Epithelial cell of esophagus (primary cell): ENCODE measurements at regions not wholly inside any gene's neighbourhood (a gene's known extent, or its start where the extent isn't known, plus 50 kb on each side); places are given as distances from the start of the nearest gene placed in this dataset.

Source experiments
- DNase-seq: peaks from one replicate; pipeline ENCODE4 v3.0.0; 2010; ENCODE audit warnings: low read depth
- H3K4me3 ChIP-seq: 2 replicates; pipeline ENCODE4 v1.5.1; 2011; ENCODE audit warnings: mild to moderate bottlenecking, low read length, control low read depth
- CTCF ChIP-seq: IDR thresholded peaks from 2 replicates; pipeline ENCODE4 v1.5.1; 2011; ENCODE audit warnings: low read depth, mild to moderate bottlenecking, low read length, control low read depth, inconsistent platforms; ENCODE audit not compliant: insufficient read depth; ENCODE audit errors: missing control alignments

GRCh38 chr20:60256811-60257210, 298.6 kb downstream of the CDH26 start:
- no peak for TF ChIP-seq CTCF
- DNase-seq = no peak
- H3K4me3 ChIP-seq = no peak overlapping the region

- TF ChIP-seq CTCF = no peak
- DNase-seq = no peak
- H3K4me3 ChIP-seq = no peak overlapping the region
Measured at GRCh38 chr20:60257671-60258070, 299.4 kb downstream of the CDH26 start.

- H3K4me3 ChIP-seq = no peak overlapping the region
- no peak for TF ChIP-seq CTCF
- no peak for DNase-seq
Measured at GRCh38 chr20:60258255-60258863, 300.1 kb downstream of the CDH26 start.

GRCh38 chr20:60261333-60261732, 303.1 kb downstream of the CDH26 start:
- no peak for DNase-seq
- TF ChIP-seq CTCF = no peak
- H3K4me3 ChIP-seq = no peak overlapping the region

GRCh38 chr20:60262967-60263603, 304.9 kb downstream of the CDH26 start:
- peak; percentile 69 for DNase-seq
- TF ChIP-seq CTCF = peak; percentile 96
- H3K4me3 ChIP-seq = no peak overlapping the region

- no peak for TF ChIP-seq CTCF
- no peak for DNase-seq
- H3K4me3 ChIP-seq = no peak overlapping the region
Measured at GRCh38 chr20:60263725-60264709, 305.8 kb downstream of the CDH26 start.
